HG03354 (cell line): ENCODE measurements at regions not wholly inside any gene's neighbourhood (a gene's known extent, or its start where the extent isn't known, plus 50 kb on each side); places are given as distances from the start of the nearest gene placed in this dataset.
"Not testable (repeated sequence)": the region's sequence is repeated elsewhere in the genome, so short reads cannot be mapped to it uniquely, and the experiment has no call there.

Experiments
- ATAC-seq: cut with Tn5 transposase; IDR thresholded peaks from one replicate; pipeline ENCODE4 v1.9.1; 2021; ENCODE audit warnings: mild to moderate bottlenecking; ENCODE audit not compliant: unreplicated experiment, poor library complexity, severe bottlenecking

DNA sequence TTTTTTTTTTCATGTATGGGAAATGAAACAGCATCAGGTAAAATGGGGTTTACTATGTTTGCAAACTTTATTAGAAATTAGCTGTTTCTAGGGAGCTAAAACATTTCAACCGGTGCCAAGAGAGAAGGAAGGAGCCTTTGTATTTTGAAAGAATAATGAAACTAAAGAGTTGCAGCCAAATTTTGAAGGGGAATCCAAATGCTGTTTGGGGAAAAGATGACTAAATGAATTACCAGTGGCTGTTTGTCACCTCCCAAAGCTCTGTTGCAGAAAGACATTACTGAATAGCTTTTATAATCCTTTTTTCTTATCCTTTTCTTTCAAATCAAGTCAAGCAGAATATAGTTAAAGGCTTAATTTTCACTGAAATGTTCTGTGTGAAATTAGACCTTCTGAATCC lies 591.3 kb upstream of the ADGRL2 start:
- no peak for ATAC-seq

DNA sequence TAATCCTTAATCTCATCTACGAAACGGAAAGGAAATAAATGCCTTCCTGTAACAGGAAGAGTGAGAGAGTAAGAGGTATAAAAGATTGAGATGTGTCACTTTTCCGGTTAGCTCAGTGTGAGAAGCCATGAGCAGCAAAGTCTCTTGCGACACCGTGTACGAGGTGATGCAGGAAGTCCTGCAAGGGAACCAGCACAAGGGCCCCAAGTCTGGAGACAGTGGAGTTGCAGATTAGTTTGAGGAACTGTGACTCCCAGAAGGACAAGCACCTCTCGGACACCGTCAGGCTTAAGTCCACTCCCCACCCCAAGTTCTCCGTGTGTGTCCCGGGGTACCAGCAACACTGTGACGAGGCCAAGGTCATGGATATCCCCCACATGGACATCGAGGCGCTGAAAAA lies 592.3 kb upstream of the ADGRL2 start:
- ATAC-seq = no peak

DNA sequence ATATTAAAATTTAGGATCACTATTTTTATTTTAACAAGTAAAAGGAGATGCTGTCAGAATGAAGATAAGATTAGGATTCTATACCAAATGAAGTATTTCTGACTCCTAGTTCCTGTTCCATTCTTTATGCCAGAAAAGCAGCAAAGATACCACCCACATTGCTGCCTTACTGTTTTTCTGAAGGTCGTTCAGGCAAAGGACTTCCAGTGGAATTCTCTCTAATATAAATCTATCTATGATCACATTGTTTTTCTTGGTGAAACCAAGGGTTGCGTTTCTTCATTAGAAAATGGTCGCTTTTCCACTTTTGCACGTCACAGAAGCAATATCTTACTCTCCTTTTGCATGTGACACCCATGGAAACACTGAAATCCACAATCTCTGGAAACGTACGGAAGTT lies 594.8 kb upstream of the ADGRL2 start:
- no peak for ATAC-seq

DNA sequence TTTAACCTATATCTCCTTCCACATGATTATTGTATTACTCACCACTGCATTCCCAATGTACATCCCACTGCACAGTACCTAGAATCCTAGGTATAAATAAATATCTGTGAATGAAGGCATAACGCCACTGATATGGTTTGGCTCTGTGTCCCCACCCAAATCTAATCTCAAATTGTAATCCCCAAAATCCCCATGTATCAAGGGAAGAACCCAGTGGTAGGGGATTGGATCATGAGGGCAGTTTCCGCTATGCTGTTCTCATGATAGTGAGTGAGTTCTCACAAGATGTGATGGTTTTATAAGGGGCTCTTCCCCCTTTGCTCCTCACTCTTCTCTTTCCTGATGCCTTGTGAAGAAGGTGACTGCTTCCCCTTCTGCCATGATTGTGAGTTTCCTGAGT lies 599.0 kb upstream of the ADGRL2 start:
- no peak for ATAC-seq

DNA sequence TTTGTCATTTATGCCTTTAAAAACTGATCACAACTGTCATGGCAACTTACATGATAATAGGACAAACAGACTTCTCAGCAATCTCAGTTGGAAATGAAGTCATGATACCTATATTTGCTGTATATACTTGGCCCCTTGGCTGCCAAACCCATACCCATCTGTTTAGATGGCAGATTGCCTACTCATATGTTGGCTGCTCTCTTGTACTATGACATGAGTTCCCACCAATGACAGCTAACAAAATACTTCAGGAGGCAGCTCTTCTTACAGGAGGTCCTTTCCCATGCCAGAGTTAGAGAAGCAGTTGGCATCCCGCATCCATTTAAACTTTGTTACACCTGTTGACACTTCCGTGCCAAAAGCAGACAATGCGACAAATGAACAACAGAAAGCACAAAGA lies 603.1 kb upstream of the ADGRL2 start:
- no peak for ATAC-seq

DNA sequence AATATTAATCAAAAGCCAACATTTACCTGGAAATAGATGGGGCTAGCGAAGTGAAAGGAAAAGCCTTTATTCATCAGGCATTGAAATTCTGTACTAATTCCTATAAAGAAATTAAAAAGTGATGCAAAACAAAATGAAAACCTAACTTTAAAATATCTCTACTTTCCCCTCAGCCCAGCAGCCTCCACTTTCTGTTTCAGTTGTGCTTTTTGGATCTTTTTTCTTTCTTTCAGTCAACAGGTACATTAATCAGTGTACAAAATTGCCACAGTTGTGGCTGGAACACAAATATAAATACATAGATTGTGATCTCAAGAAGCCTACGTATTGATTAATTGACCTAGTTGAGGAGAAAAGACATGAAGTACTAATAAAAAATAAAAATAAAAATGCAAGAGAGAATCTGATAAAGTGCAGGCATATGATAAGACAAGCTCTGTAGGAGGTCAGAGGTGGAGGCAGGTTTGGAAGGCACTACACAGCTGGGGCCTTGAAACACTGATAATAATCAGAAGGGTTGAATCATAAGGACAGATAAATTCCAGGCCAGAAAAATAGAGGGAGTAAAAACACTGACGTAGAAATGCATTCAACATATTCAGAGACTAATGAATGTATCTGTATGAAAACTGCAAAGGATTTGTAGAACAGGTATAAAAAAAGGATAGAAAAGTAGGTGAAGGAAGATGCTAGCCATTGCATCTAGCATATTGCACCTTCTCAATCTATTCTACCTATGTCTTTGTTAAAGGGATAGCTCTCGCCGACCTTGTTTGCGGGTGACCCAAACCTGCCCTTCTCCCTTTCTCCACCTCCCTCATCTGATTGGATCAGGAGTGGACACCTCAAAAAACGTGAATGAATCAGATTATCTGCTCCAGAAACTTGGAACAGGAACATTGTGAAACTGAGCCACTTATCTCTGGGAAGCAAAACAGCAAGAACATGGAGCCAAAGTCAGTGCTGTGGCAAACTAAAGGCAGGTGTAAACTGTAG lies 607.8 kb upstream of the ADGRL2 start:
- no peak for ATAC-seq

DNA sequence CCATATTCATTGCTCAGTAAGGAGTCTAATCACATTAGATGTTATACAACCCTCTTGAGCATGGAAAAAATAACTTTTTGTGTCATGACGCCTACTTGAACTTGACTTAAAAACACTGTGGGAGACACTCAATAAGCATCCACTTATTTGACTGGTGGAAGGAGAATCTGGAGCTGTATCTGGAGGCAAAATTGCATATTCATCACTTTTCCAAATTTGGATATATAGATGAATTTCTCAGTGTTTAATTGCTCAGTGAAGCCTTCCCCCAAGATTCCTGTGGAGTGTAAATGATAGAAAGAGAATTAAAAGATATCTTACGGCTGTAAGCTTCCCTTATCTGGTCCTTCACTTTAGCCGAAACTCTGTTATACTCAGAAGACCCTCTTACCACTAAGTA lies 610.7 kb upstream of the ADGRL2 start:
- no peak for ATAC-seq

DNA sequence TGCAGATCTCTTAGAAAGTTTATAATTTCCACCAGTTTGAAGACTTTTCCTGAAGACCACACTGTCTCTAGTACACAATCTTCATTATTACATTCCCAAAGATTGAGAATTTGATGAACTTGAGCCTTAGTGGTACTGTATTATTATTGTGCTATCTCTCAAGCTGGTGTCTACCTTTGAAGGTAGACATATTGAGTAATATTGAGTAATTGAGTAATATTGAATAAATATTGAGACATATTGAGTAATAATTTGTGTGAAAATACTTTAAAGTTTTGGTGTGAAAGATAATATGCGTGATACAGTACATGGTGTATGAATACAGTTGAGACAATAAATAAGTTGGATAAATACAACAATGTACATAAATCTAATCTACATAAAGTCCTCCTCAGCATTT lies 613.1 kb upstream of the ADGRL2 start:
- ATAC-seq = no peak

DNA sequence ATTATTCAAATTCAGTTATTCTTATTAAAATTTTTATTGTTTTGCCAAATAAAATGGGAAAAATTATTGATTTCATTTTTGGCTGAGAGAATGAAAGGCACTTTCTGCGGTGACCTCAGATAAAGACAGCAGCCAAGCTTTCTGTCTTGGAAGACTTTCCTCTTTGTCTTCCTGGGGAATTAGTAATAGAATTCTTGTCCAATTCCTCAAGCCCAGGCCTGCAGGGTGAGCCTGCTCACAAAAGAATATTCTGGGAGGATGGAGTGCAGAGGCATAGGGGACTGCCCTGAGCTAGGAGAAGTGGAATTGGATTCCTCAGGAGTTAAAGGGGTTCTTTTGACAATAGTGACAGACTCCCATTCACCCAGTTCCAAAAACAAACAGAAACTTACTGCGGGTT lies 614.5 kb upstream of the ADGRL2 start:
- ATAC-seq = no peak

DNA sequence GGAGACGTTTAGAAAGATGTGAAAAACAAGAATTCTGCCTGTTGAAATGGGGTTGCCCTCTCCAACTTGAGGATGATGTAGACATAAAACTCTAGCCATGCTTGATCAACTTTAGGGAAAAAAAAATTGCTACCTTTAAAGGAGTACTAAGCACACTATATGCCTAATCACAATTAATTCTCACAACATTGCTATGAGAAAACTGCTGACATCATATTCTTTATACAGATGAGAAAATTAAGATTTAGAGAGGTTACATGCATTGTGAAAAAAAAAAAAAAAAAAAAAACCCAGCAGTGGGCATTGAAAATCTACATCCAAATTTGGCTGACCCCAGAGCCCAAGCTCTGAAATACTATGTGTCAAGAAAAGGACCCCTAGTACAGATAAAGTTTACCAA lies 617.2 kb upstream of the ADGRL2 start:
- ATAC-seq = no peak

DNA sequence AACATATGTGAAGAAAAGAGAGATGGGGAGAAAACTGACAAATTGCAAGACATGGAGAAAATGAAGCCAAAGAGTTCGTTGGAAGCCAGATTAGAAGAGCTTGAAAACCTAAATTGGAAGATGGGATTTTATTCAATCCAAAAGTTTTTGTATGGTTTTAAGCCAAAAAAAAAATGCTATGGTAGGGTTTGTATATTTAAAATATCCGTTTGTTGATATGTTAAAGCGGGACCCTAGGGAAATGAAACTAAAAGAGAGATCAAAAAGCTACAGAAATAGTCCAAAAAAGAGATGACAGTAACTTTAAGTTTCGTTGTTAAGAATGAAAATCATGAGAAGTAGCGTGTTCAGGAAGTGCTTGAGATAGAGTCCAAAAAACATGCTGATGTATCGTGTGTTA lies 617.7 kb upstream of the ADGRL2 start:
- ATAC-seq = no peak

DNA sequence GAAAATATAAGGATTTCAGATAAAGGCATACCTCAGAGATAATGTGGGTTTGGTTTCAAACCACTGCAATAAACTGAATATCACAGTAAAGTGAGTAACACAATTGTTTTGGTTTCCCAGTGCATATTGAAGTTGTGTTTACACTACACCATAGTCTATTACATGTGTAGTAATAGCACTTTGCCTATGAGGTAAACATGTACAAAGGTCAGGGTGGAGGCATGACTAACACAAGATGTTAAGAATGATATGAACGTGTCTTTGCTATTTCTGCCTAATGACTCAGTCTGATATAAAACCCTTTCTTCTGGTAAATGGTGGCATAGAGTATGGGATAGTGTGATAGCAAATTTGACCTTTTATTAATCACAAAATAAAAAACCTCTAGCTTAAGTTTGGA lies 621.5 kb upstream of the ADGRL2 start:
- ATAC-seq = no peak

DNA sequence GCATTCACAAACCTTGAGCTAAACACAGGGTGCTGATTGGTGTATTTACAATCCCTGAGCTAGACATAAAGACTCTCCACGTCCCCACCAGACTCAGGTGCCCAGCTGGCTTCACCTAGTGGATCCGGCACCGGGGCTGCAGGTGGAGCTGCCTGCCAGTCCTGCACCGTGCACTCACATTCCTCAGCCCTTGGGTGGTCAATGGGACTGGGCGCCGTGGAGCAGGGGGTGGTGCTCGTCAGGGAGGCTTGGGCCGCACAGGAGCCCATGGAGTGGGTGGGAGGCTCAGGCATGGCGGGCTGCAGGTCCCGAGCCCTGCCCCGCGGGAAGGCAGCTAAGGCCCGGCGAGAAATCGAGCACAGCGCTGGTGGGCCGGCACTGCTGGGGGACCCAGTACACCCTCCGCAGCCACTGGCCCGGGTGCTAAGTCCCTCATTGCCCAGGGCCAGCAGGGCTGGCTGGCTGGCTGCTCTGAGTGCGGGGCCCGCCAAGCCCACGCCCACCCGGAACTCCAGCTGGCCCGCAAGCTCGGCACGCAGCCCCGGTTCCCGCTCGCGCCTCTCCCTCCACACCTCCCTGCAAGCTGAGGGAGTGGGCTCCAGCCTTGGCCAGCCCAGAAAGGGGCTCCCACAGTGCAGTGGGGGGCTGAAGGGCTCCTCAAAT lies 622.2 kb upstream of the ADGRL2 start:
- ATAC-seq = not testable (repeated sequence)

DNA sequence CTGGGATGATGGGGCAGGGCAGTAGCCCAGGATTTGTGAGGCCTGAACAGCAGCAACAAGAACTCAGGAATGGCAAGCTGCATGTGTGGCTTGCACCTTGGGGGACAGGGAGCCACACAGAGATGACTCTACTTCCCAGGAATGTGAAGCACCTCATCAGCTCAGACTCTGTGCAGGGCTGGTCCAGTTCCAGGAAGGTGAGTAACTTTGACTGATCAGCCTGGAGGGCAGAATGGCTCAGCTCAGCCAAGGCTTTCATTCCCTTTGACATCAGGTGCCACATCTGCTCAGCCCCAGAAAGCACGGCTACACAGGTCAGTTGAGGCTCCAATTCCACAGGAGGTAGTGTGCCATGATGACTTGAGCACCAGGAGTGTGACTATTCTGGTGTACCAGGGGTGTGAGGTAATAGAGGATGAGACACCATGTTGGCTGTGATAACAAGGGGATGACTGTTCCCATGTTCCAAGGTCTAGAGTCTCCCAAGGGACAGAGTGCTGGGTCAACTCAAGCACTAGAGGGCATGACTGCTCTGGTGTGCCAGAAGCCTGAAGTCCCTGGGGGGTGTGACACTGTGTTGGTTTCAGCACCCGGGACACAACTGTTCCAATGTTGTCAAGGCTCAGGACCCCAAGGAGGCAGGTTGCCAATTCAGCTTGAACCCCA lies 625.8 kb upstream of the ADGRL2 start:
- no peak for ATAC-seq

DNA sequence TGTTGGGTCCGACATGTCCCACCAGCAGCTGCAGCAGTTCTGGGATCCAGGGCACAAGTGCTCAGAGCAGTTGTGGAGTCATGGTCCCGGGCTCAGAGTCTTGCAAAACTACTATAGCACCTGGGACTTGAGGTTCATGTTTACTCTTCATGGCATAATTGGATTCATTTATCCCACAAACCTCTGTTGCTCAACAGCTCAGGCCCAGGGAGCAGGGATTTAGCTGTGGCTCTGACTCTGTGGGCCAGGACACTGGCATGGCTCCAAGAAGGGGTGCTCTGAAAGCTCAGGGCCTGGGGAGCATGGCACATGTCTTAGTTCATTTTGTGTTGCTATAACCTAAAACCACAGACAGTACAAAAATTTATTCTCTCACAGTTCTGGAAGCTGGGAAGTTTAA lies 626.7 kb upstream of the ADGRL2 start:
- ATAC-seq = no peak

DNA sequence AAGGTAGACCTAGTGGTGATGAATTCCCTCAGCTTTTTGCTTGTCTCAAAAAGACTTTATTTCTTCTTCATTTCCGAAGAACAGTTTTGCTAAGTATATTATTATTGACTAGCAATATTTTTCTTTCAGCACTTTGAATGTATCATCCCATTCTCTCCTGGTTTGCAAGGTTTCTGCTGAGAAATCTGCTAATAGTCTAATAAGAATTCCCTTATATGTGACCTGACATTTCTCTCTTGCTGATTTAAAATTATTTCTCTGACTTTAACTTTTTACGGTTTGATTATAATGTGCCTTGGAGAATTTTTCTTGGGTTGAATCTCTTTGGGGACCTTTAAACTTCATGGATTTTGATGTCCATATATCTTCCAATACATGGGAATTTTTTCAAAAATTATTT lies 628.3 kb upstream of the ADGRL2 start:
- no peak for ATAC-seq

DNA sequence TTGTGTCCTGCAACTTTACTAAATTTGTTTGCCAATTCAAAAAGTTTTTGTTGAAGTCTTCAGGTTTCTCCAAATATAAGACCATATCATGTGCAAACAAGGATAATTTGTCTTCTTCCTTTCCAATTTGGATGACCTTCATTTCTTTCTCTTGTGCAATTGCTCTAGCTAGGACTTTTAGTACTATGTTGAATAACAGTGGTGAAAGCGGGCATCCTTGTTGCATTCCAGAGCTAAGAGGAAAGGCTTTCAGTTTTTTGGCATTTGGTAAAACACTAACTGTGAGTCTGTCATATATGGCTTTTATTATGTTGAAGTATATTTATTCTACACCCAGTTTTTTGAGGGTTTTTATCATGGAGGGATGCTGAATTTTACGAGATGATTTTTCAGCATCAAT lies 630.0 kb upstream of the ADGRL2 start:
- ATAC-seq = no peak

DNA sequence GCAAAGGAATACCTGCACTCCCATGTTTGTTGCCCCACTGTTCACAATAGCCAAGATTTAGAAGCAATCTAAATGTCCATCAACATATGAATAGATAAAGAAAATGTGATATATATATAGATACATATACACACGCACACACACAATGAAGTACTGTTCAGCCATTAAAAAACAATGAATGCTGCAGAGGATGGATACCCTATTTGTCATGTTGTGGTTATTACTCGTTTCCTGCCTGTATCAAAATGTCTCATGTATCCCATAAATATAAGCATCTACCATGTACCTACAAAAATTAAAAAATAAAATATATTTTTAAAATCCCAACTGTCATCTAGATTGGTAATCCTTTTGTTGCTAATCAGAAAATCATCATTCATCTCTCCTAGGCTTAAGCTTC lies 634.8 kb upstream of the ADGRL2 start:
- ATAC-seq = no peak

DNA sequence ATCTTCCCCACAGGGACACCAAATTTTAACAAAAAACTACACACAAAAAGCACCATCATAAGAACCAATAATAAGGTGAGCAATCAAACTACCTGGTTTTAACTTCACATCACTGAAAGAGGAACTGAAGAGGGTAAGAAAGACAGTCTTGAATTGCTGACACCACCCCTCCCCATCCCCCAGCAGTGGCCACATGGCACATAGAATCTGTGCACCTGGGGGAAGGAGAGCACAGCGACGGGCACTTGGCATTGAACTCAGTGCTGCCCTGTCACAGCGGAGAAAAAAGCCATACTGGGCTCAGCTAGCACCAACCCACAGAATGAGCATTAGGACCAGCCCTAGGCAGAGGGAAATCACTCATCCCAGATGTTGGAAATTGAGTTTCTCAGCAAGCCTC lies 640.0 kb upstream of the ADGRL2 start:
- ATAC-seq = no peak

DNA sequence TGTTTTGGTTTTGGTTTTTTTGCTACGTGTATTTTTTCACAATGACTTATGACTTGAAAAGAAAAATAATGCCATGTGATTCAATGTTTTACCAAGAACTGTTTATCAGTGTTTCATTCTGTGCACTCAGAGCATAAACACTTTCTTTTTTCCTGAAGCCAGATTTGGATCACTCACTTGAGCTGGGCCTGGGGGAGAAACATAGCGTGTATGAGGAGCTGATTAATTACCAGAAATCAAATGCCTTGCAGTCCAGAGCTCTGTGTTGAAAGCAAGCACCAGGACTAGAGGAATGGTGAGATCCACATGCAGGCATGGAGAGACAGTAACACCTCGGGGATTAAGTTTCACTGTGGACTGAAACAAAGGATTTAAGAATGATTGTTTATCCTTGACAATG lies 642.1 kb upstream of the ADGRL2 start:
- ATAC-seq = no peak

DNA sequence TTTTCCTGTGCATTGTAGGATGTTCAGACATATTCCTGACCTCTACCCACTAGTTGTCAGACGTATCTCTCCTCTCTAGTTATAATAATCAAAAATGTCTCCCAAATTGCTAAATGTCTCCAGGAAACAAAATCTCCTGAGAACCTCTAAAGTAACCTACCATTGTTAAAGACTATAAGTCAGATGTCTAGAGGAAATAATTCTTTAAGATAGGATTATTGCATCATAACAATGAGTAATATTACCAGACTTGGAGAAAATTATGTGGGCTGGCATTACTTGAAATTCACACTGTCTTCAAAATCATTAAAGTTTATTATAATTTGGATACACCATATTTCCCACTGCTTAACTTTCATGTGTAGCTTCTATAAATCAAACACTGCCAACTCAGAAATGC lies 643.0 kb upstream of the ADGRL2 start:
- ATAC-seq = no peak
